B cell (primary cell): ENCODE measurements at regions not wholly inside any gene's neighbourhood (a gene's known extent, or its start where the extent isn't known, plus 50 kb on each side); places are given as distances from the start of the nearest gene placed in this dataset.

Experiments used
- EZH2 ChIP-seq: IDR thresholded peaks from 2 replicates; pipeline ENCODE4 v1.6.1; 2012; ENCODE audit warnings: borderline replicate concordance, low read depth, mild to moderate bottlenecking, moderate library complexity, low read length; ENCODE audit not compliant: insufficient read depth, poor library complexity, severe bottlenecking
- TF ChIP-seq, protein P1 (sequence below): fragments of 200-600 bp; IDR thresholded peaks from one replicate; pipeline ENCODE4 v1.8.0; 2022; ENCODE audit warnings: antibody characterized with exemption, mild to moderate bottlenecking

GRCh38 chr9:111231801-111232580 is 98.0 kb downstream of the OR2K2 start:
- TF ChIP-seq, protein P1, sequence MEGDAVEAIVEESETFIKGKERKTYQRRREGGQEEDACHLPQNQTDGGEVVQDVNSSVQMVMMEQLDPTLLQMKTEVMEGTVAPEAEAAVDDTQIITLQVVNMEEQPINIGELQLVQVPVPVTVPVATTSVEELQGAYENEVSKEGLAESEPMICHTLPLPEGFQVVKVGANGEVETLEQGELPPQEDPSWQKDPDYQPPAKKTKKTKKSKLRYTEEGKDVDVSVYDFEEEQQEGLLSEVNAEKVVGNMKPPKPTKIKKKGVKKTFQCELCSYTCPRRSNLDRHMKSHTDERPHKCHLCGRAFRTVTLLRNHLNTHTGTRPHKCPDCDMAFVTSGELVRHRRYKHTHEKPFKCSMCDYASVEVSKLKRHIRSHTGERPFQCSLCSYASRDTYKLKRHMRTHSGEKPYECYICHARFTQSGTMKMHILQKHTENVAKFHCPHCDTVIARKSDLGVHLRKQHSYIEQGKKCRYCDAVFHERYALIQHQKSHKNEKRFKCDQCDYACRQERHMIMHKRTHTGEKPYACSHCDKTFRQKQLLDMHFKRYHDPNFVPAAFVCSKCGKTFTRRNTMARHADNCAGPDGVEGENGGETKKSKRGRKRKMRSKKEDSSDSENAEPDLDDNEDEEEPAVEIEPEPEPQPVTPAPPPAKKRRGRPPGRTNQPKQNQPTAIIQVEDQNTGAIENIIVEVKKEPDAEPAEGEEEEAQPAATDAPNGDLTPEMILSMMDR: no peak
- TF ChIP-seq EZH2: no peak
